ENCODE measurements at regions not wholly inside any gene's neighbourhood (a gene's known extent, or its start where the extent isn't known, plus 50 kb on each side); places are given as distances from the start of the nearest gene placed in this dataset.

DNA sequence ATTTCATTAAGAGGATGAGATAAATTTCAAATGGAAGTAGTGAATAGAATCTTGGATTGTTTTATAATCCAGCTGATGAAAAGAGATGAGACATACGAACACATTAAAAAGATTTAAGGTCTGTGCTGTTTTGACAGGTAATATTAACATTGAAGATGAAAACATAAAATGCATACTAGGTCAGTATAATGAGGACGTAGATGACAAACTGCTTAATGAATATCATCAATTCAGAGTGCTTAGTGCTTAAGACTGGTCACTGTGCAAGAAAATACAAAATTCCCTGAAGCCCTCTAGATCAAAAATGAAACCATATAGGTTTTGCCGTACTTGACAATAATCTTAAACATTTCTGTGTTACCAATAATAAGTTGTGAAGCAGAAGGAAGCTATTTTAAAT lies 173.4 kb upstream of the THRB start:
- Histone ChIP-seq H3K27ac (no peak overlapping the region), H3K4me1 (no peaks in the 10 kb centered on the region), H3K4me3 (no peak overlapping the region), H3K27me3 (no peaks in the 10 kb centered on the region), H3K36me3 (no peaks in the 10 kb centered on the region), H3K9me3 (no peaks in the 10 kb centered on the region)
- TF ChIP-seq CTCF (IDR thresholded peaks at IDR 0.05) (no peak), POLR2AphosphoS5 (IDR thresholded peaks at IDR 0.05; ENCODE audit: insufficient read depth in 1 of 2, low read depth in 1 of 2) (no peak), POLR2A (IDR thresholded peaks at IDR 0.05) (no peak)
- intact Hi-C loops (cut with DNase I), result no loop called here
- DNase-seq (ENCODE audit: extremely low spot score in 2 of 2), result no peak

GRCh38 chr3:24670871-24671270 lies 176.2 kb upstream of the THRB start:
- Histone ChIP-seq H3K27me3 (no peaks in the 10 kb centered on the region), H3K27ac (no peak overlapping the region), H3K36me3 (no peaks in the 10 kb centered on the region), H3K9me3 (no peaks in the 10 kb centered on the region), H3K4me1 (no peaks in the 10 kb centered on the region), H3K4me3 (no peak overlapping the region)
- no peak for TF ChIP-seq POLR2A (IDR thresholded peaks at IDR 0.05)
- TF ChIP-seq CTCF (IDR thresholded peaks at IDR 0.05), result no peak
- TF ChIP-seq POLR2AphosphoS5 (IDR thresholded peaks at IDR 0.05; ENCODE audit: insufficient read depth in 1 of 2, low read depth in 1 of 2), result no peak
- DNase-seq (ENCODE audit: extremely low spot score in 2 of 2), result no peak
- intact Hi-C loops (cut with DNase I), result no loop called here

- H3K4me1 ChIP-seq, result no peaks in the 10 kb centered on the region
- TF ChIP-seq POLR2A (IDR thresholded peaks at IDR 0.05) (no peak), POLR2AphosphoS5 (IDR thresholded peaks at IDR 0.05; ENCODE audit: insufficient read depth in 1 of 2, low read depth in 1 of 2) (no peak), CTCF (IDR thresholded peaks at IDR 0.05) (no peak)
- H3K36me3 ChIP-seq, result no peaks in the 10 kb centered on the region
- H3K9me3 ChIP-seq, result no peaks in the 10 kb centered on the region
- H3K27ac ChIP-seq, result no peak overlapping the region
- intact Hi-C loops (cut with DNase I), result no loop called here
- H3K27me3 ChIP-seq, result no peaks in the 10 kb centered on the region
- DNase-seq (ENCODE audit: extremely low spot score in 2 of 2), result no peak
- no peak overlapping the region for H3K4me3 ChIP-seq
Measured at GRCh38 chr3:24673596-24673995, 178.9 kb upstream of the THRB start.

DNA sequence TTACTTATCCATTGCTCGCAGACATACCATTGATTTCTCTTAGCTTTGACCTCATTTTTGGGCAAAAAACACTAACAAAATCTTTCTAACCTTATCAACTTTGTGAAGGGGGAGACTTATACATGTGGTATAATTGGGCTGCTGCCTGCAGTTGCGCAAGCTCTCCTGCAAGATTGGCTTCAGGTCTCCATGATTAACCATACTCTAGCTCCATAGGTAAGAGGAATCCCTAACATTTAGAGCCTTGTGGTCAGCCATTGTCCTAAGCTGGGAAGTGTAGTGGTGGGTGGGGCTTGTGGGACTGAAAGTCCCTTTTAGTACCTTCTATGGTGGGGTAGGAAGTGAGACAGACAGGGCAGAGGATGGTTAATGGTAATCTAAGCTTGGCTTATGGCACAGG lies 179.6 kb upstream of the THRB start:
- Histone ChIP-seq H3K27ac (no peak overlapping the region), H3K9me3 (no peaks in the 10 kb centered on the region), H3K27me3 (no peaks in the 10 kb centered on the region), H3K36me3 (no peaks in the 10 kb centered on the region), H3K4me3 (no peak overlapping the region), H3K4me1 (no peaks in the 10 kb centered on the region)
- intact Hi-C loops (cut with DNase I), result no loop called here
- TF ChIP-seq CTCF (IDR thresholded peaks at IDR 0.05) (no peak), POLR2A (IDR thresholded peaks at IDR 0.05) (no peak), POLR2AphosphoS5 (IDR thresholded peaks at IDR 0.05; ENCODE audit: insufficient read depth in 1 of 2, low read depth in 1 of 2) (no peak)
- DNase-seq (ENCODE audit: extremely low spot score in 2 of 2), result no peak

- no peak overlapping the region for H3K27ac ChIP-seq
- H3K9me3 ChIP-seq, result no peaks in the 10 kb centered on the region
- TF ChIP-seq POLR2A (IDR thresholded peaks at IDR 0.05), result no peak
- TF ChIP-seq POLR2AphosphoS5 (IDR thresholded peaks at IDR 0.05; ENCODE audit: insufficient read depth in 1 of 2, low read depth in 1 of 2), result no peak
- DNase-seq (ENCODE audit: extremely low spot score in 2 of 2), result no peak
- no peaks in the 10 kb centered on the region for H3K27me3 ChIP-seq
- H3K4me1 ChIP-seq, result no peaks in the 10 kb centered on the region
- intact Hi-C loops (cut with DNase I), result no loop called here
- no peak overlapping the region for H3K4me3 ChIP-seq
- no peaks in the 10 kb centered on the region for H3K36me3 ChIP-seq
Measured at GRCh38 chr3:24678021-24678420, 183.4 kb upstream of the THRB start.
